HG03354 (cell line): ENCODE measurements at regions not wholly inside any gene's neighbourhood (a gene's known extent, or its start where the extent isn't known, plus 50 kb on each side); places are given as distances from the start of the nearest gene placed in this dataset.

ENCODE experiments used
- ATAC-seq: cut with Tn5 transposase; IDR thresholded peaks from one replicate; pipeline ENCODE4 v1.9.1; 2021; ENCODE audit warnings: mild to moderate bottlenecking; ENCODE audit not compliant: unreplicated experiment, poor library complexity, severe bottlenecking

DNA sequence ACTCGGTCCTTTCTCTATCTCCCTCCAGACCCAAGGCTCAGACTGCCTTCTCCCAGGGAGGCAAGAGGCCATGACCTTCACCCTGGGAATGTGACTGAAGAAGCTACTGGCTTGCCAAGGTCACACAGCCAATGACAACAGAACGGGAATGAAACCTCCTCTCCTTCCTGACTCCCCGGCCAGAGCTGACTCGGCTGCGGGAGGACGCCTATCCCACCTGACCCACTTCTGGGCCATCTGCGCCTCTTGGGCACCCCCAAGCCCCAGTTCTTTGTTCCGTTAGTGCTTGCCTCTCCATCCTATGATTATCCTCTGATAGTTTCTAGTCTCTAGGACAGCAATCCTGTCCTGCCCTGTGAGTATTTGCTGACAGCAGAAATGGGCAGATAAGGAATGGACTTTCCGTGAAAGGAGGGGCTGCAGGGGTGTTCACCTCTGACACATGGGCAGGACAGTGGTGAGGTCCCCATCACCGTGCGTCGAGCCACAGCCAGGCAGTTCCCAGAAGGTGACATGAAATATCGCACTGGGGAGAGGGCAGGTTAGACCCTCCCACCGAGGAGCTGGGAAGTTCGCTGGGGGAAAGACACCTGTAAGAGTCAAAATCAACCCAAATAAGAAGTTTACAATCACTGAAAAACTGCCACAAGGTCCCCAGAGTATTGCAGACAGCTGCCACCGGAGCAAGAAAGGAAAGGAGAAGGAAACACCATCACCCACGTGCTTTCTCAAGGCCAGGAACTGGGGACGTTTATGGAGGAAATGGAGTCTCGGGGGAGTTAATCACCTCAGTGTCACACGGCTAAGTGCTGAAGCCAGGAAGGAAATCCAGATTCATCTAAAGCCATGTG is 63.0 kb downstream of the INSIG1 start:
- ATAC-seq: no peak

DNA sequence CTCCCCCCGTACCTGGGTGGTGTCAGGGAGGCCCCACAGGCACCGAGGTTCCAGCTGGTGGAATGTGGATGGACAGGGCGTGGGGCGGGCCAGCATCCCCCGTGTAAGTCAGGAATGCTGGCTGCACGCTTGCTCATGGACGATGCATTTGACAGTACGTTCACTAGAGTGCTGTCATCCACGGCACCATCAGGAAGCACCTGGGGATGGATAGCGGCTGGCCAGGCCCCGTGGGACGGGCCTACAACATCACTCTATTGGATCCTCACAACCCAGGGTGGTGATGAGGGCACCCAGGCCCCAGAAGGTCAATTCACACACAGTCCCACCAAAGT is 63.6 kb downstream of the INSIG1 start:
- ATAC-seq: no peak

DNA sequence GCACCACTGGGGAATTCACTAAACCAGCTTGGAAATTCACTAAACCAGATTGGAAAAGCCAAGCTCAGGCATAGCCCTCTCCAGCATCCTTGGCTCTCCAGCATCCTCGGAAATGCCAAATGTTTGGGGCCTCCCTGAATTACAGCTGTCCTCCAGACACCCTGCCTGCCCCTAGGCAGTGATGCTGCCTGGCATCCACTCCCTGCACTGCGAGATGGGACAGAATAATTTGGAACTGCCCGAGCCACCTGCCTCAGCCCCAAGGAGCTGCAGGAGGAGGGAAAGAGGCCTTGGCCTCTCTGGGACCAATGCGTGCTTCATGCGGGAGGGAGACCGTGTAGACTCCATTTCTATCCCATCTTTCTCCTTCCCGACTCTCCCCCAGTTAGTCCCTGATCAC is 64.3 kb downstream of the INSIG1 start:
- no peak for ATAC-seq

DNA sequence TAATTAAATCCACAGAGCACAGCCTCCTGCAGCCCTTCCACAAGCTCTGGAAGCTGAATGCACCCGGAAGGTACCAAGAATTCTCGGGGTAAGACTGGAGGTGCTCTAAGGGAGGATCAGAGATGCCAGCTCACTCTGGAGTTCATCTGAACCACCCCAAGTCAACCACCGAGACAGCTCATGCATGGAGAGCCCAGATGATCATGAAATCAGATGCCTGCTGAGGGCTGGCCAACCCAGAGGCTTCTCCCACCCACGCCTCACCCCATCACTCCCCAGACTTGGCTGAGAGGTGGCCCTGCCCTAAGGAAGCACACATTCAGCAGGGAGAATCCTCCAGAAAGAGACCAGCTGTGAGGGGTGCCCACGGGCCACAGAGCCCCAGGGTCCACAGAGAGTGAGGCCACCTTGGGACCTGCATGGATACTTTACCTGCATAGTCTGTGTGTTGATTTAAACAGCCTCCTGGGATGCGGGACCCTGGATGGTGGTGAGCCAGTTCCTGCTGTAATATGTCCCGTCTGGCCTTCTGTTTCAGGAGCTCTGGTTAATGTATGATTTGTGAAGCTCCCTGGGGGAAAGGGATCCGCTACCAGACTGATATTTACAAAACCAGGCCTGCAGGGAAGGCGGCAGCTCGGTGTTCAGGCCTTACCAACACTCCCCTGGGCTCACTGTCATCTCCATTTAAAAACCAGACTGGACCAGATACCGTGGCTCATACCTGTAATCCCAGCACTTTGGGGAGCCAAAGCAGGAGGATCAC is 64.9 kb downstream of the INSIG1 start:
- ATAC-seq: no peak

DNA sequence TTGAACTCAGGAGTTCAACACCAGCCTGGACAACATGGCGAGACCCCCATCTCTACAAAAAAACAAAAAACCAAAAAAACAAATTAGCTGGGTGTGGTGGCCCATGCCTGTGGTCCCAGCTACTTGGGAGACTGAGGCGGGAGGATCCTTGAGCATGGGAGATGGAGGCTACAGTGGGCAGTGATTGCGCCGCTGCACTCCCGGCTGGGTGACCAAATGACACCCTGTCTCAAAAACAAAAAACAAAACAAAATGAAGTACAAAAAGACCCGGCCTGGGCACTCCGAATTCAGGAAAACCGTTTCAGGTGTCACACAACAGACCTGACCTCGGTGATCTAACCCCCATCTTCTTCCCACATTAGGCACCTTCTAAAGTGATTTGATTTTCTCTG is 65.5 kb downstream of the INSIG1 start:
- ATAC-seq: no peak

DNA sequence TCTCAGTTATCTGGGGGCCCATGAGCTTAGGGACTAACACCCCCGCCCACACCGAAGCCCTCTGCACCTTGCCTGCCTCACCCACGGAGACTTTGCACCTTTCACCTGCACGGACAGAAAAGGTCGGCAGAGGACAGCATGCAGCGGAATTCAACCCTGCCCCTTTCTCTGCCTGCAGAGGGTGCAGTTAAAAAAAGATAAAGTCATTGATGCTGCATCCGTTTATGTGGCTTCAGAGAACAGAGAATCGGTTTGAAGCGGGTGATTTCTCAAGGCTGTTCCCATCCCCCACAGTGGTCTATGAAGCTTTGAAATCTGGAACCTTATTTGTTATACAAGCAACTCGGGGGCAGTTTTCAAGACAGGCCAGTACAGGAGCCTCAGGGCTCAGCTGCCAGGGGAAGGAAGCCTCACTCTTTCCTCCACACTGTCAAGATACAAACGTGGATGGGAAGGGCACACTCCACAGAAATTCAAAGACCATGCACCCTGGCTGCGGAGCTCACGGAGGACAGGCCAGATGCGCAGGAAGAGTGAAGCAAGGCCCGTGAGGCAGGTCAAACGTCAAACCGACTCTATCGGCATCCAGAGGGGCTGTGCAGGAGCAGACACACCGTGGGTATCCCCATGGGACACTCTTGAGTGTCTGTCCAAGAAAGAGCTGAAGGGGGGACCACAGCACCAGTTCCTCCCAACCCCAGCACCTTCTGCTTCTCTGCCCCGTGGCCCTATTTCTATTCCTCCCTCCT is 66.3 kb downstream of the INSIG1 start:
- ATAC-seq: no peak

DNA sequence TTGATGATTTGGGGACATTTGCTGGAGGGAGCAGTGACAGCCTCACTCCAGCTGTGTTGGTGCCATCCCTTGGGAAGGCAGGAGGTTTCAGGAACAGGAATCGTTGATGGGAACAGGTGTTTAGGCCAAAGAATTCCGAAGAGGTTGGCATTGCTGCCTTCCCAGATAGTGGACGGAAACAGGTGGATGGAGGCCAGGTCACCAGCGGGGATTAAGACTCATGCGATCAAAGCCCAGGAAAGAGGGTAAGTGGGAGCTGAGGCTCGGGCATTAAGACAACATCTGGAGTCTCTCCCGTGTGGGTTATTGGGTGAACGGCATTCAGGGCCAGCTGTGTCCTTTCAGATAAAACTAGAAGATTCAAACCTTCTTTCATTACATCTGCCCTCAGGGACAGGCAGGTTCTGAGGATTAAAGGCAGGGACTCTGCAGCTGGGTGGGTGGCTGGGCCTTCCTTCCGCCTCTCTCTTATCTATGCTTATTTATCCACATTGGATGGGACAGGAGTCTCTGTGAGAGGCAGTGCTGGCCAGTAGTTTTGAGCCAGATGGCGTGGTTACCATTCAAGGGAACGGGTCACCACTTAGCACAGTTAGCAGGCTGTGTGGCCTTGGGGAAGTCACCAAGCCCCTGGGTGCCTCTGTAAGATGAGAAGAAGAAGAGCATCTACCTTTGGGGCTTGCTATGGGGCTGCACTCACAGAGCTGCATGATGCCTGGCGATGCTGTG is 67.6 kb downstream of the INSIG1 start:
- ATAC-seq: no peak

DNA sequence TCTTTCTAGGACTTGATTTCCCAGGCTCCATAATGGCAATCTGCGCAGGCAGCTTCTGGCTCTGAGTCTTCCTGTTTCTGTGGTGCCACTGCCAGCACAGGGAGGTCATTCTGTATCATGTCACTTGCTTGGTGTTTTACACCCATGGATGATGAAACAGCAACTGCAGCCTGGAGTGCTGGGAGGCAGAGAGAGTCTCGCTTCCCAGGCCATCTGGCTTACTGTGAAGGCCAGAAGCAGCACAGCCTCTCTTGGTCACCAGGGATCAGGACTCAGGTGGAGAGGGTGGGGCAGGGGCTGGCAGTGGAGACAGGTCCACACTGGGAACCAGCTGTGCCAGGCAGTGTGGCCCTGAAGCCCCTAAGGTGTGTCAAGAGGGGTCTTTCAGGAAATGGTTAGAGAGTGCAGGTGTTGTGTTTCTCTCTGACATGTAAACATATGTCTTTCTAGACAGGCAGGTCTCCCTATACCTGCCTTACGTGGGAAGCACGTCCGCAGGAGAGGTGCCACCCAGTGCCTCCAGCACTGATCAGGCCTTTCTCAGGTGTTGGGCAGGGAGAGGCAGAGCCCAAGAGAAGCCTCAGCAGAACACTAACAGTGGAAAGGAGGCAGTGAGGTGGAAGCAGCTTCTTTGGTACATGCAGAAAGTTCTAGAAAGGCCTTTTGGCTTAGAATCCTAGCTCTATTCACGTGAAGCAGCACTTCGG is 71.4 kb downstream of the INSIG1 start:
- ATAC-seq: no peak

DNA sequence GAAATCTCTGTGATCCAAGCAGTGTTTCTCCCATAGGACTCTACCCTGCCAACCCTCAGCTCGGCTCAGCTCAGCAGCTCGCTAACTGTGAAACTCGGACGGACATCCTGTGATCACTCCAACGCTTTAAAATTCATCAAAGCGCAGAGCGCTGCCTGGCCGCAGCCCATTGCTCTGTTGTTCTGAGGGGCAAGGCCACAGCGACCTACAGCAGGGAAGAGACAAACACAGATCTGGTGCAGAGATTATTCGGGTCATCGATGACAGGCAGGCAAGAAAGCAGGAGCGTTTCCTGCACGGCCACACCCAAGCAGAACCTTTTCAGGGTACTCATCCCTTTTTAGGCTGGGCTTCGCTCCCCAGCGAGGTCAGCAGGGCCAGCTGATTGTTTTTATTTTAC is 72.1 kb downstream of the INSIG1 start:
- no peak for ATAC-seq

DNA sequence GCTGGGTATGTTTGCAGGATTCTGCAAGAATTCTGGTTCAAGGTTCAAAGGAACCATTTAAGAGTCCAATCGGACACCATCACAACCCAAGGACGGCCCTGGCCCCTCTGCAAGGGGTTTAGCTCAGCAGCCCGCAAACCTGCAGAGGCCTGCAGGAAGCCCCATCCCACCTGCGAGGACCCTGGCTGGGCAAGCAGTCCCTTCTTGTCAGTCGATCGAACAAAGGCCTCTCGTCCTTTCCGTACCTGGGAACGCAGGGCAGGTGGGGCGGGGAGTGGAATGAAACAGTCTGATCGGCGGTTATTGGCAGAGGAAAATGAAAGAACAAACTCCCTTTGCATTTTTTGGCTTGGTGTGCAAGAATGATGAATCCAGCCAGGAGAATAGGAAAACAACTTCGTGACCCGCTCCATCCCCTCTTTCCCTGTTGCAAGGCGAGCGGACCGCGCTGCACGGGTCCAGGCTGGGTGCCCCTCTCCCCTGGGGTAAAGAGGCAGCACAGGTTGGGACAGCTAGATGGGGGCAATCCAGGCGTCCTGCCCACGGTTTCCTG is 73.7 kb downstream of the INSIG1 start:
- no peak for ATAC-seq

DNA sequence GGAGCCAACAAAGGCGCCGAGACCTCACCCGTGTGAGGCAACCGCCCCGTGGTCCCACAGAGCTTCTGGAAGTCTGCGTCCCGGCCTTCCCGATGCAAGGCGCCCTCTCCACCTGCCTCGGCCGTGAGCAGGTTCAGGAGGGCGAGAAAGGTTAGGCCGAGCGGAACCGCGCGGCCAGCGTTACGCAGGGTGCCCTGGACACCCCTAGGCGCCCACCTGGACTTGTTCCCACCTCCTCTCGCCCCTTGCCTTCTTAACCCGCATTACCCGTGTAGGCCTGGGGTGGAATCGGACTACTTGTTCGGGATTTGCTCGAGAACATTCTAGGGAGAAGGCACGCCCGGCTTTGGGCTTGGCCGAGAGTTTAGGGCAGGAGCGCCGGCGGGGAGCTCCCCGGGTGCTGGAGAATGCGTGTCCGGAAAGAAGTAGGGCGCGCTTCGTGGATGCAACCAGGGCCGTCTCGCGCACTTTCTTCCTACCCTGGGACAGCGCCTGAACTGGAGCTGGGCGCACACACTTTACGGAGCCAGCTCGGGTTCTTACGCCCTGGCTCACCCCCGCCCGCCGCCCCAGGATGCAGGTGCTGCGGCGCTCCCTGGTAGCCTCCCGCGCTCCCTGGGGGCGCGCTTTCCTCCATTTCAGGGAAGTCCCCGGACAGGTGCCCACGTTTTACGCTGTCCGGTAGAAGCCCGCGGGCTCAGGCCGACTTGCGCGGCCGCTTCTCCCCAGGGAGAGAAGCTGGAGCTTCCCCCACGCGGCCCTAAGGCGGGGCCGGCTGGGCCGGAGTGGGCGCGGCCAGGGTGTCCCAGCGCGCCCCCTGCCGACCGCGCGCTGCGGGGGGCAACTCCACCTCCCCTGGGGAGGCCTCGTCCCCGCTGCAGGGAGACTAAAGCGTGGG is 74.5 kb downstream of the INSIG1 start:
- ATAC-seq: no peak

DNA sequence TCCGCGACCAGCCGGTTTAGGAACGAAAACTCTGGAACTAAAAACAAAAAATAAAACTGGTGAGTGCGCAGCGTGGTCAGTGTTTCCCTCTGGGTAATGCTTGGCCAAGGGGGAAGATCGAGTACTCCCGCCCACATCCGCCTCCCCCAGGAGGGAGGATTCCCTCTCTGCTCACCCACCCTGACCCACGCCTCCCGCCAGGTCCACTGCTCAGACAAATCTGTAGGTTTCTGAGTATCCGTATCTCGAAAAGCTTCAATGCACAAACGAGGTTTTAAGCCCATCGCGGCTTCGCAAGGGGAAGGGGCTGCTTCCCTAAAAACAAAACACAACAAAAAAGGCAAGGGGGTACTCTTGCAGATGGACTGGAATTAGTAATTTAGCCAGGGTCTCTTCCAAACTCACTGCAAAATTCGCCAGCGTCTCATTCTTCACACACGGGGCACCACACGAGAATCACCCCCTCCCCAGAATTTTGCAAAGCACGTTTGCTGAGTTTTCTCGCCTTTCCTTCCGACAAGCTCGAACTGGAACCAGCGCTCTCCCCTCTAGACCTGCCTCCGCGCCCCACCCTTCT is 75.2 kb downstream of the INSIG1 start:
- no peak for ATAC-seq

DNA sequence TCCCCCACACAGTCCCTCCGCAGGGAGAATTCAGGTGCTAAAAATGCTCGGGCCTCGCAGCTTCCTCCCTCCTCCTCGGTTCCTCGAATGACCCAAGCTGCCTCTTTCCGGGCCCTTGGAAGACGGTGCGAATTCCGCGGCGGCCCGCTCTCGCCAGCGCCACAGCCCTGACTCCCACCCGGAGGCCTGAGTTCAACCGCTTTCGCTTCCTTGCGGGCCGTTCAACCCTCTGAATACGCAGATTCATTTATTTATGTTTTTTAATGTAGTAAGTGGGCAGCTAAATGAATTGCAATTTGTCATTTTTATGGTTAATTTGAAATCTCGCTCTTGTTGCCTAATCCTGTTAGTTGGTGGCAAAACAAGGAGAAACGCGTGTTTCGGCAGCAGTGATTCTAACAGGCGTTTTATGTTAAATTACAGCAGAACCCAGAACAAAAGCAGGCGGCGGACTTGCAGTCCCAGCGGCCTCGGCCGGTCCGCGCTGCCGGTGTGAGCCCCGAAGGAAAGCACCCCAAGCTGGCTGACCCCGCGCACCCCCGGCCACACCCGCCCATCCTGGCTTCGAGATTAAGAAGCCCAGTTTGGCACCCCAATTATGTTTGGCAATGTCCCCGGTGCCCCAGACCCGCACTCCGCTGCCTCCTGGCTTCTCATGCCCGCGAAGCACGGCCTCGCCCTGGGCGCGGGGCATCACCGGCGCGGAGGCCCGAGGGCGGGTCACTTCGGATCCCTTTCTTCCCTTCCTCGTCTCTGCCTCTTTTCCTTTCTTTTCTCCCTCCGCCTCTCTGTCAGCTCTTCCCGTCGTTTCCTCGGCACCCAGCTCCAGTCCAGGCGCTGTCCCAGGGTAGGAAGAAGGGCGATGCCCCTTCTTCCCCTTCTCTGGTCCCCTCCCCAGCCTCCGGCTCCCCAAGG is 75.9 kb downstream of the INSIG1 start:
- no peak for ATAC-seq

DNA sequence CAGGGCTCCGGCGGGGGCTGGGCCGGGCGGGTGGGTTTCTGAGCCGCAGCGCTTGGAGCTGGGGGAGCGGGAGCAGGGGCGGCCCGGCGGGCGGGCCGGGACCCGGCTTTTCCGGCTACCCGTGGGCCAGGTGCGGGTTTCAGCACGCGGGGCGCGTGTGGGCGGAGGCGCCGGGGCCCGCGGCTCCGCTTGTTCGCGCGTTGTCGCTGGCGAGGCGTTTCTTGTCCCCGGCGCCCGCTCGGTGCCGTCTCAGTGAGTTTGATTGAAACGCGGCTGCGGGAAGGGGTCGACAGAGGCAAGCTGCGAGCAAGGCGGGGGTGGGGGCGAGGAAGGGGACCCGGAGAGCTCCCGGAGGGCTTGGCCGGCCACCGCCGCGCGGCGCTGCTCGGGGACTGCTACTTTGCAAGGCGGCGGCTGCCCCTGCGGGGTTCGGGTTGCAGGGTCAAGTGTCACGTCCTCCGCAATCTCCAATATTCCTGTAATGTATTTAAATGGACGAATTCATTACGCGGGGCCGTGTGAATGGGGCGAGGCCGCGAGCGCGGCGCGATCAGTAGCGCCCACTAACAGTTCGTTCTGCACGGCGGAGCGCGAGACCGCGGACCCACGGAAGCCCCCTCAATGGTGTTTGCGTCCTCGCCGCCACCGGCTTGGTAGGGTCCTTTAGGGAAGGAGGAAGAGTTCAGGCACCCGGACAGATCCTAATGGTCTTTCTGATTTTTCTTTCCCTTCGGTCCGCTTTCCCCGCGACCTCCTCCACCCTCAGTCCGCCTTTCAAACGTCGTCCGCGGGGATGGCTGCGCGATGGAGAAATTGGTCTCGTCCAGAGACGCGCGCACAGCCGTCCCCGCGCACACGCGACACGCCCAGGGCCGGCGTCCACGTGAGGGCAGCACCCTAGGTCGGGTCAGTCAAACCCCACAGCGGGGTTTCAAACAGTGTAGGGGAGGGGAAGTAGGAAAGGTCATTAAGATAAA is 76.9 kb downstream of the INSIG1 start:
- no peak for ATAC-seq

DNA sequence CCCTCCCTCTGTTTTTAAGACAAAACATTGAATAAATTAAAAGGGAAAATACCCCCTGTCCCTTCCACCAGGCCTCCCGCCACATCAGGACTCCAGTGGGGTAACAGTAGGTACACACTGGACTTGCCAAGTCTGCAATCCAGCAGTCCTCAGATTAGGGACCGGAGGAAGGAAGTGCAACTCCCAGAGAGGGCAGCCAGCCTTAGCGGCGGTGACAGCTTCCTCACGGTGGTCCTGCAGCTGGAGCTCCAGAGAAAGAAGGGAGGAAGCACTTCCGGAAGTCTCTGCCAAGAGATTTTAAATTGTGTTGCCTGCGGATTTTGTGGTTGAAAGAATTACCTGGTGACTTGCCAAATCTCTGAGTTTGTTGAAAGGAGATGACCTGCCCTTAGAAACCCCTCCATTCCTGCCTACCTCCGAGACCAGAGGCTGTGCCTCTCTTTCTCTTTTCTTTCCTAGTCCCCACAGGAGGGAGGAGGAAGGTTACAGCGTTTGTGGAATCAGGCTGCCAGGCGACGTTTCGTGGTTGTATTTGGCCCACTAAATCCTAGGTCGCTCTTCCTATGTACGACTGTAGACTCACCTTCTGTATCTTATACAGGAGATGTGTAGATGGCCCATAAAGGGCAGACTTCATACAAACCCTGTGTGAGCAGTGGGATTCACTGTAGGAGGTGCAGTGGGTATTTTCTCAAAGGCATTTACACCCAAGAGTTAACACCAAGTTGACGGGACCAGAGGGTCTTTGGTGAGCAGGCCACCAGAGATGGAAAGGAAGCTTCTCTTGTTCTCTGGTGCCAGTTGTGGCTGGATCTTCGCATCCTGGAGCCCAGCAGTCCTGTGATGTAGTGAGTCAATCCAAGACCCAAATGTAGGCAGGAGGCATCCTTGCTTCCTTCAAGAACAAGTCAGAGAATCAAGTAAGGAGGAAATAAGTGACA is 77.9 kb downstream of the INSIG1 start:
- ATAC-seq: no peak
